ENCODE measurements at regions not wholly inside any gene's neighbourhood (a gene's known extent, or its start where the extent isn't known, plus 50 kb on each side); places are given as distances from the start of the nearest gene placed in this dataset.
A peak's percentile ranks its signal among the peaks of the same experiment; 100 is the strongest.

DNA sequence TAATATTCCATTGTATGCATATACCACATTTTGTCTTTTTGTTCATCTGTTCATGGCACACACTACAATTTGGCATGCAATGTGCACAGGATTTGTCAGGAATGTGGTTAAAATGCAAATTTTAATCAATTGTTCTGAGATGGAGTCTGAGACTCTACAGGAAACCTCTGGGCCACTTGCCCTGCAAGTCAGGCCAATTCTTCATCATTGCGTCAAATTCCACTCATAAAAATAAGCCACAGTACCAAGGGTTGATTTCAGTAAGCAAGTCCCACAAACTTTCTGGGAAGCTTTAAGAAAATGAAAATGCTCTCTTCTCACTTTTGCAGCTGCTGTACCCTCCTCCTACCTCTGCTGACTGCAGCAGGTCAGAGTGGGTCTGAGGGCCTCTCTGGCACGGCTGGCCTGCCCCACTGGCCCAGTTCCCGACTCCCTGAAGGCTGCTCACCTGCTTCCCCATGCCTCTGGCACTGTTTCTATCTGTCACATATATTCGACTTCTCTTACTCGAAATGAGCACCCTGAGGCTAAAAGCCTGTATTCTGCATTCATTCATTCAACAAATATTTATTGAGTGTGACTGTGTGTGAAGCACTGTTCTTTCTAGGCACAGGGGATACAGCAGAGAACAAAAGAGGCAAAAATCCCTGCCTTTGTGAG lies 83.8 kb upstream of the WASF3 start:
- Histone ChIP-seq H3K4me1 (ENCODE audit: insufficient read depth, low read length) (peaks cover 7% of the 10 kb centered on the region; the same call in 1 of the 2 replicates), H3K4me3 (ENCODE audit: low read length) (no peak overlapping the region), H3K9ac (ENCODE audit: low read depth, low read length) (no peak overlapping the region), H3K9me3 (ENCODE audit: insufficient read depth, low read depth, low read length) (no peaks in the 10 kb centered on the region), H3K36me3 (ENCODE audit: insufficient read depth, low read depth, low read length) (no peaks in the 10 kb centered on the region), H3K27ac (ENCODE audit: low read length) (no peak overlapping the region), H3K27me3 (ENCODE audit: insufficient read depth, low read length) (no peaks in the 10 kb centered on the region)

DNA sequence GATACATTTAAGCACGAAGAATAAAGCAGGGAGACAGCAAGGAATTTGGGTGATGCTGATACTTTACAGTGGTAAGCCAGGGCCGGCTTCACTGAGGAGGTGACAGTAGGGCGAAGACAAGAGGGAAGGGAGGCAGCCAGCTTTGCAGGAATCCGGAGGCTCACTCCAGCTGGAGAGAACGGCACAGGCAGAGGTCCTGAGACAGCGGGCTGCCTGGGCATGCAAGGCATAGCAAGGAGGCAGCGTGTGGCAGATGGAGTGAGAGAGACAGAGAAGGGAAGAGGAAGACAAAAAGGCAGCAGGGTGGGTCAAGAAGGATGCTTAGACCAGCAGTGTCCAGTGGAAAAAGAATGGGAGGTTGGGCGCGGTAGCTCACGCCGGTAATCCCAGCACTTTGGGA lies 83.2 kb upstream of the WASF3 start:
- no peak overlapping the region for H3K4me3 ChIP-seq (ENCODE audit: low read length)
- no peaks in the 10 kb centered on the region for H3K9me3 ChIP-seq (ENCODE audit: insufficient read depth, low read depth, low read length)
- no peak overlapping the region for H3K27ac ChIP-seq (ENCODE audit: low read length)
- no peaks in the 10 kb centered on the region for H3K36me3 ChIP-seq (ENCODE audit: insufficient read depth, low read depth, low read length)
- no peak overlapping the region for H3K9ac ChIP-seq (ENCODE audit: low read depth, low read length)
- no peaks in the 10 kb centered on the region for H3K27me3 ChIP-seq (ENCODE audit: insufficient read depth, low read length)
- peaks cover 7% of the 10 kb centered on the region; the same call in 1 of the 2 replicates for H3K4me1 ChIP-seq (ENCODE audit: insufficient read depth, low read length)

DNA sequence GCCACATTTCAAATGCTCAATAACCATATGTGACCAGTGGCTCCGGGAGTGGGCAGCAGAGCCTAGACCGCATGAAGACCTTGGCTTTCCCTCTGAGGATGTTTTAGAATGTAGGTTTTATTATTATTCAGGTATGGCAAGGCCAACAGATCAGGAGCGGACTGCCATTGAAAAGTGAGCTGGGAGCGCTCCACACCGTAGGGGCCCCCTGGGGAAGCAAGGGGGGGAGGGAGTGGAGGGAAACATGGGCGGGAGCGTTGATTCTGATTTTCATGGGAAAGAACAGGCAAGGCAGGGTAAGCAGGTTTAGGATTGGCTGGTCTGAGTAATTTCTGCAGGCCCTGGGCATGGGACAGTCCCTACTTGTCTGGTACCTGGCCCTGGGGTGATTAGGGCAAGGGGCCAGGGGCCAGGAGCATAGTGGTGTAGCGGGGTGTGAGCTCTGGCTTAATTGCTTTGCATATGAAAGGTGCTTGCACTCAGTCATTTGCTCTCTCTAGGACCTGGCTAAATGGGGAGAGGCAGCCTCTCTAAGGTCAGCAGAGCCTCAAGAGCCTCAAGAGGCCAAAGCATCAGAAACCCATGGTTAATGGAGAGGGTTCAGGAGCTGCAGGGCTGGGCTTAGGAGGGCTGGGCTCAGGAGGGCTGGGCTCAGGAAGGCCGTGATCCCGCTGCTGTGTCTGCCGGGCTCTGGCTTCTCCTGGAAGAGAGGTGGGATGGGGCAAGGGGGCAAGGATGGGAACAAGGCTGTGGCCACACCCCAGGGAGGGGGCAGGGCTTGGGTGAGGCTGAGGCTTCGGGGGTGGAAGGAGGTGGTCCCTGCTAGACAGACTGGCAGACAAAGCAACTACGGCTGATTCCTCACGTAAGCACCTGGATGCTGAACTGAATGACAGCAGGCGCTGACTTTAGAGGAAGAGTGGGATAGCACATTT lies 82.0 kb upstream of the WASF3 start:
- H3K36me3 ChIP-seq (ENCODE audit: insufficient read depth, low read depth, low read length): no peaks in the 10 kb centered on the region
- no peaks in the 10 kb centered on the region for H3K9me3 ChIP-seq (ENCODE audit: insufficient read depth, low read depth, low read length)
- H3K27me3 ChIP-seq (ENCODE audit: insufficient read depth, low read length): no peaks in the 10 kb centered on the region
- H3K4me1 ChIP-seq (ENCODE audit: insufficient read depth, low read length): peaks cover 10% of the 10 kb centered on the region; the same call in 1 of the 2 replicates
- peak overlapping the region; percentile 64 for H3K4me3 ChIP-seq (ENCODE audit: low read length)
- H3K9ac ChIP-seq (ENCODE audit: low read depth, low read length): peak overlapping the region; percentile 39; the same call in 1 of the 2 replicates
- H3K27ac ChIP-seq (ENCODE audit: low read length): peak overlapping the region; percentile 4

DNA sequence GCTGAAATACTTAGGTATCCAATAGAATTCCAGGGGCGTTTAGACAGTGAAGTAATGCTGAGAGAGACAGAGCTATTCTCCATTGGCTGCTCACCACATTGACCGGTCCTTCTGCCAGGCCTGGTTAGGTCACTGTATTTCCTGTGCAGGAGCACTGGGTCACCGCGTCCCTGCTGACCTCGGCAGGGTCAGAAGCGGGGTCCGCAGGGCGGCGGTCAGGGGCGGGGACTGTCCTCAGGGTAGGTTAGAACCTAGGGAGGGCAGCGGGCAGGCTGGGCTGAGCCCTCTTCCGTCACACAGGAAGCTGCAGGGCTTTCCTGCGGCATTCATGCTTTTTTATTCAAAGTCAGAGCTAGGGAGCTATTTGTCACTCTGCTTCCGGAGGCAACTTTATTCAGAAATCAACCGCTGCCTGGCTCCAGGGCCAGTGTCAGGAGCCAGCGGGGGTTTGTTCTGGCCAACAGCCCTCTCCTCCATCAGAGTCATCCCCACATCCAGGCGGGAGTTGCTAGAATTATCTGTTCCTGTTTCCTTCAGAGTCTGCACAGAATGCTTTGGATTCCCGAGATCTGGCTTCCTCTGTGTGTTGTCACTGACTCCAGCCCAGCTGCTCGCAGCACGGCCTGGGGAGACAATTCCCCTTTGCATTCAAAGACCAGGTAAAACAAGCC lies 81.2 kb upstream of the WASF3 start:
- no peaks in the 10 kb centered on the region for H3K9me3 ChIP-seq (ENCODE audit: insufficient read depth, low read depth, low read length)
- no peaks in the 10 kb centered on the region for H3K36me3 ChIP-seq (ENCODE audit: insufficient read depth, low read depth, low read length)
- peak overlapping the region; percentile 45; the same call in 1 of the 2 replicates for H3K9ac ChIP-seq (ENCODE audit: low read depth, low read length)
- H3K4me3 ChIP-seq (ENCODE audit: low read length): peak overlapping the region; percentile 64
- H3K4me1 ChIP-seq (ENCODE audit: insufficient read depth, low read length): peaks cover 10% of the 10 kb centered on the region; the same call in 1 of the 2 replicates
- H3K27ac ChIP-seq (ENCODE audit: low read length): peak overlapping the region; percentile 4
- no peaks in the 10 kb centered on the region for H3K27me3 ChIP-seq (ENCODE audit: insufficient read depth, low read length)

DNA sequence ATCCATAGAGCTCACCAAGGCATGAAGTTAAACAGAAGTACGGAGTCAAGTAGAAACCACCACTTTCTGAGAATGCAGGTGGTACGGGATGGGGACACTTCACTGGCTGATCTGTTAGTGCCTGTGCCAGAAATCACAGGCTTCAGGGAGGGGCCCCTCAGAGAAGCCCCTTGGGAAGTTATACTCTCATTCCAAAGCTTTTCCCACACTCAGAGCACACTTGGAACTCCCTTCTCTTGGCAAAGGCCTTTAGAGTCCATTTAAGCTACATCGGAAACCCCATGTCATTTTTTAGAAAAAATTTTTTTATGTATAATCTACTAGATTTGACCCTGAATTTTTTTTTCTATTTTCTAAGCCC lies 80.7 kb upstream of the WASF3 start:
- Histone ChIP-seq H3K4me3 (ENCODE audit: low read length) (peak overlapping the region; percentile 64), H3K36me3 (ENCODE audit: insufficient read depth, low read depth, low read length) (no peaks in the 10 kb centered on the region), H3K4me1 (ENCODE audit: insufficient read depth, low read length) (peaks cover 10% of the 10 kb centered on the region; the same call in 1 of the 2 replicates), H3K27ac (ENCODE audit: low read length) (no peak overlapping the region), H3K27me3 (ENCODE audit: insufficient read depth, low read length) (no peaks in the 10 kb centered on the region), H3K9ac (ENCODE audit: low read depth, low read length) (peak overlapping the region; percentile 45; the same call in 1 of the 2 replicates), H3K9me3 (ENCODE audit: insufficient read depth, low read depth, low read length) (no peaks in the 10 kb centered on the region)

DNA sequence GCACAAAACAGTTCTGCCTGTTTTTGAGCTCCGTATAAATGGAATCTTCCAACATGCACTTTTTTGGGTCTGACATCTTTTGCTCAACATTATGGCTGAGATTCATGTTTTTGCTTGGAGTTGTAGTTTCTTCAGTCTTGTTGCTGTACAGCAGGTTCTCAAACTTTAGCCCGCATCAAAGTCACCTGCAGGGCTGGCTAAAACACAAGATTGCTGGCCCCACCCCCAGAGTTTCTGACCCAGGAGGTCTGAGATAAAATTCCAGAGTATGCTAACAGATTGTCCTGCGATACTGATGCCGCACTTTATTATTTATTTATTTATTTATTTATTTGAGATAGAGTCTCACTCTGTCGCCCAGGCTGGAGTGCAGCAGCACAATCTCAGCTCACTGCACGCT lies 79.8 kb upstream of the WASF3 start:
- Histone ChIP-seq H3K36me3 (ENCODE audit: insufficient read depth, low read depth, low read length) (no peaks in the 10 kb centered on the region), H3K27ac (ENCODE audit: low read length) (no peak overlapping the region), H3K4me1 (ENCODE audit: insufficient read depth, low read length) (peaks cover 10% of the 10 kb centered on the region; the same call in 1 of the 2 replicates), H3K27me3 (ENCODE audit: insufficient read depth, low read length) (no peaks in the 10 kb centered on the region), H3K4me3 (ENCODE audit: low read length) (no peak overlapping the region), H3K9ac (ENCODE audit: low read depth, low read length) (no peak overlapping the region), H3K9me3 (ENCODE audit: insufficient read depth, low read depth, low read length) (no peaks in the 10 kb centered on the region)

DNA sequence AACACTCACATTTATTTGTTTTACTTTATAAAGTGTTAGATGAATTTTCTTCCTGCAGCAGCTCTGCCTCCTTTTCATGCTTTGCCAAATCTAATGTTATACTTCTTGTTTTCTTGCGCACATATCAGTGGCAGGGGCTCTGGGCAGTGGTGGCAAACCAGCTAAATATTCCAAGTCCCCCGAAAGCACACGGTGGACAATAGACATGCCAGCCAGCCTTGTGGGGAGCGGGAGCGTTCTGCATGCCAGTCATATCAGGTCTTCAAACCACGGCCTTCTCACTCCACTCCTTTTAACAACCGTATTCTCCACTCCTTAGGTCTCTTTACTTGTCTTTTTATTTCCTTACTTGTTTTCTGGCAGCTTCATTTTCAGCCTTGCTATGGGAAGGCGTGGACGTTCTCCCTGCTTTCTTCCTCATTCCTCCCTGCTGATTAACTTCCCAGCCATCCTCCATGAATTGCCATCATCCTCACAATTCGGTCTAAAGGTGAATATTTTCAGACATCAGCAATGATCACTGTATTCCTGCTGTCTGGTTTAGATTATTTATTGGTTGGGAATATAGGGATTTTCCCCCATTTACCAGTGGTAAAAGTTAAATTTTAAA lies 77.1 kb upstream of the WASF3 start:
- no peaks in the 10 kb centered on the region for H3K36me3 ChIP-seq (ENCODE audit: insufficient read depth, low read depth, low read length)
- H3K9me3 ChIP-seq (ENCODE audit: insufficient read depth, low read depth, low read length): no peaks in the 10 kb centered on the region
- H3K4me3 ChIP-seq (ENCODE audit: low read length): no peak overlapping the region
- H3K27me3 ChIP-seq (ENCODE audit: insufficient read depth, low read length): no peaks in the 10 kb centered on the region
- H3K4me1 ChIP-seq (ENCODE audit: insufficient read depth, low read length): peaks cover 6% of the 10 kb centered on the region; the same call in 1 of the 2 replicates
- H3K27ac ChIP-seq (ENCODE audit: low read length): no peak overlapping the region
- no peak overlapping the region for H3K9ac ChIP-seq (ENCODE audit: low read depth, low read length)

DNA sequence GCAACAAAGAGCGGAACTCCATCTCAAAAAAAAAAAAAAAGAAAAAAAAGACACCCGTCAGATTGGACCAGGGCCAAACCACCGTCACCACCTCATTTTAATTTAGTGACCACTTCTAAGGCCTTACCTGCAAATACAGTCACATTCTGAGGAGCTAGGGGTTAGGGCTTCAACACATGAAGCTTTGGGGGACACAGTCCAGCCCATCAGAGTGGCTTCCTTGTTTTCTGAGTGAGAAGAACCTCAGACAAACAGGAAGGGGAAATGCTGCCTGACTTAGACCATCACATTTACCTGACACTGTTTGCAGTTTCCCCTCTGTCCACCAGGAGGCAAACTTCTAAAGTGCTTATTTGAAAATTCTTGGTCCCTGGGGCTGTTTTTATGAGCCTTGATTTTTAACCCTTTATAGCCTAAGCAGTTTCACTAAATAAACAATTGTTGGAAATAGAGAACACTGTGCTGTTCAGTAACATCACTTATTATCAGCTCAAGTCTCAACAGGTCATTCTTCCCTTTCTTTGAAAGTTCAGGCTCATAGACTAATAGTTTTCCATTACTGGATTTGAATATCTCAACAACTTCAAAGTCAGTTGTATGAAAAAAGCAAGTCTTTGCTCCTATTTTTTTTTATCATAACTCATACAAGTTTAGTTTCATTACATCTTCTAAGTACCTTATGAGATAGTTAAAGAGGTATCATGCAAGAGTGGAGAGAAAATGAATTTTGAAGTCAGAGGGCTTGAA lies 74.9 kb upstream of the WASF3 start:
- H3K4me3 ChIP-seq (ENCODE audit: low read length): no peak overlapping the region
- 0 out of 2 replicates have a peak, but pooled peaks cover 3% of the 10 kb centered on the region for H3K4me1 ChIP-seq (ENCODE audit: insufficient read depth, low read length)
- no peak overlapping the region for H3K27ac ChIP-seq (ENCODE audit: low read length)
- H3K9me3 ChIP-seq (ENCODE audit: insufficient read depth, low read depth, low read length): no peaks in the 10 kb centered on the region
- H3K9ac ChIP-seq (ENCODE audit: low read depth, low read length): no peak overlapping the region
- H3K36me3 ChIP-seq (ENCODE audit: insufficient read depth, low read depth, low read length): no peaks in the 10 kb centered on the region
- H3K27me3 ChIP-seq (ENCODE audit: insufficient read depth, low read length): no peaks in the 10 kb centered on the region

DNA sequence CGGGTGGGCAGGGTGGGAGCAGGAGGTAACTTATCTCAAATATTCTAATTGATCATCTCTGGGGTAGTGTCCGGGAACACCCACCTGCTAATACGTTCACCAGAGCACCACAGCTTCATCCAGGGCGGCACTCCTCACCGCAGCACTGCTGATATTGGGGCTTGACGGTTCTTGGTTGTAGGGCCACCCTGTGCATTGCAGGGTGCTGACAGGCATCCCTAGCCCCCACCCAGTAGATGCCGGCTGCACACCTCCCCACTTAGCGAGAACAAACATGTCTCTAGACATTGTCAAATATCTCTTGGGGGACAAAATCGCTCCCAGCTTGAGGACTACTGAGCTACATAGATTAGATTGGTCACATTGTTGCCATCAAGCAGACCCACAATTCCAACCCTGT lies 73.9 kb upstream of the WASF3 start:
- Histone ChIP-seq H3K9me3 (ENCODE audit: insufficient read depth, low read depth, low read length) (no peaks in the 10 kb centered on the region), H3K27ac (ENCODE audit: low read length) (no peak overlapping the region), H3K27me3 (ENCODE audit: insufficient read depth, low read length) (no peaks in the 10 kb centered on the region; the same call in 1 of the 2 replicates), H3K4me1 (ENCODE audit: insufficient read depth, low read length) (0 out of 2 replicates have a peak, but pooled peaks cover 3% of the 10 kb centered on the region), H3K36me3 (ENCODE audit: insufficient read depth, low read depth, low read length) (no peaks in the 10 kb centered on the region), H3K4me3 (ENCODE audit: low read length) (no peak overlapping the region), H3K9ac (ENCODE audit: low read depth, low read length) (no peak overlapping the region)

DNA sequence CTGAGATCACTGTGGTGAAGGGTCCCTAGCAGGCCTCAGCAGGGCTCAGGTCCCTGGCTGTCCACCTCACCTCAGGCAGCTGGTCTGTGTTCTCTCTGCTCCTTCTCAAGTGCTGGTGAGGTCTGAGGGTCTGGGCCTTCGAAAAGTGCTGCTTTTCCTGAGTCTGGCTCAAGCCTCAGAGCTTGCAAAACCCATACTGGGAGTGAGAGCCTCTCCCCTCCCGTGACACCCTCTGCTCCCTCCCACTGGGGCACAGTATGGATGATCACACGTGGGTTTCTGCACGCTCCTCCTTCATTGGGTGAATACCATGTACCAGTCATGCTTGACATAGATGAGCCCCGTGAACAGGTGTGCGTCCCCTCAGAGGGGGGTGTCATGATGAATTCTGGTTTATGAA lies 73.3 kb upstream of the WASF3 start:
- no peak overlapping the region for H3K27ac ChIP-seq (ENCODE audit: low read length)
- no peak overlapping the region for H3K4me3 ChIP-seq (ENCODE audit: low read length)
- H3K36me3 ChIP-seq (ENCODE audit: insufficient read depth, low read depth, low read length): no peaks in the 10 kb centered on the region
- 0 out of 2 replicates have a peak, but pooled peaks cover 3% of the 10 kb centered on the region for H3K4me1 ChIP-seq (ENCODE audit: insufficient read depth, low read length)
- no peaks in the 10 kb centered on the region; the same call in 1 of the 2 replicates for H3K27me3 ChIP-seq (ENCODE audit: insufficient read depth, low read length)
- no peak overlapping the region for H3K9ac ChIP-seq (ENCODE audit: low read depth, low read length)
- no peaks in the 10 kb centered on the region for H3K9me3 ChIP-seq (ENCODE audit: insufficient read depth, low read depth, low read length)
